MM.1S (cell line): ENCODE measurements at regions not wholly inside any gene's neighbourhood (a gene's known extent, or its start where the extent isn't known, plus 50 kb on each side); places are given as distances from the start of the nearest gene placed in this dataset.

Experiments used
- DNase-seq: peaks from one replicate; pipeline ENCODE4 v3.0.0-alpha.2; 2015
- H2AFZ ChIP-seq: fragments of 300-600 bp; sonication (generic); 2 replicates; pipeline ENCODE4 v1.6.0; 2016; ENCODE audit warnings: antibody characterized with exemption, low read length
- H3F3A ChIP-seq: fragments of 300-600 bp; sonication (generic); 2 replicates; pipeline ENCODE4 v1.6.1; 2016; ENCODE audit warnings: mild to moderate bottlenecking, antibody characterized with exemption, low read length, moderate library complexity, mixed read lengths; ENCODE audit not compliant: insufficient read depth
- H3K27ac ChIP-seq: fragments of 300-600 bp; sonication (generic); 2 replicates; pipeline ENCODE4 v1.5.1; 2016; ENCODE audit warnings: mild to moderate bottlenecking, low read length
- H3K27me3 ChIP-seq: fragments of 300-600 bp; sonication (generic); replicated peaks from 2 replicates; pipeline ENCODE4 v1.6.0; 2016; ENCODE audit warnings: low read length; ENCODE audit not compliant: insufficient read depth
- H3K36me3 ChIP-seq: fragments of 300-600 bp; sonication (generic); replicated peaks from 2 replicates; pipeline ENCODE4 v1.6.1; 2016; ENCODE audit warnings: mild to moderate bottlenecking, low read length, mixed read lengths; ENCODE audit not compliant: insufficient read depth
- H3K4me1 ChIP-seq: fragments of 300-600 bp; sonication (generic); 2 replicates; pipeline ENCODE4 v1.6.1; 2016; ENCODE audit warnings: low read length, mixed read lengths
- H3K4me2 ChIP-seq: fragments of 300-600 bp; sonication (generic); 2 replicates; pipeline ENCODE4 v1.6.0; 2016; ENCODE audit warnings: low read depth, low read length
- H3K4me3 ChIP-seq: fragments of 300-600 bp; sonication (generic); 2 replicates; pipeline ENCODE4 v1.5.1; 2016; ENCODE audit warnings: low read length, mixed read lengths
- H3K79me2 ChIP-seq: fragments of 300-600 bp; sonication (generic); 2 replicates; pipeline ENCODE4 v1.6.1; 2016; ENCODE audit warnings: mixed run types, low read length, mixed read lengths
- H3K9ac ChIP-seq: fragments of 300-600 bp; sonication (generic); 2 replicates; pipeline ENCODE4 v1.6.1; 2016; ENCODE audit warnings: low read length, mixed read lengths
- H3K9me2 ChIP-seq: fragments of 300-600 bp; sonication (generic); replicated peaks from 2 replicates; pipeline ENCODE4 v1.6.1; 2016; ENCODE audit warnings: mild to moderate bottlenecking, low read length, mixed read lengths; ENCODE audit not compliant: insufficient read depth
- H3K9me3 ChIP-seq: fragments of 300-600 bp; sonication (generic); replicated peaks from 2 replicates; pipeline ENCODE4 v1.6.1; 2016; ENCODE audit warnings: mild to moderate bottlenecking, low read length, mixed read lengths; ENCODE audit not compliant: insufficient read depth
- H4K20me1 ChIP-seq: fragments of 300-600 bp; sonication (generic); 2 replicates; pipeline ENCODE4 v1.6.1; 2016; ENCODE audit warnings: mild to moderate bottlenecking, low read length, moderate library complexity, mixed read lengths; ENCODE audit not compliant: insufficient read depth
- EZH2 ChIP-seq: fragments of 300-600 bp; sonication (generic); optimal IDR thresholded peaks from 2 replicates; pipeline ENCODE3; 2017; ENCODE audit warnings: low read depth, mild to moderate bottlenecking, antibody characterized with exemption, low read length, mixed read lengths
- EZH2phosphoT487 ChIP-seq: fragments of 300-600 bp; sonication (generic); IDR thresholded peaks from 2 replicates; pipeline ENCODE4 v1.6.1; 2018; ENCODE audit warnings: antibody characterized with exemption, low read length
- TF ChIP-seq, protein P1 (sequence below): fragments of 300-600 bp; sonication (generic); IDR thresholded peaks from 2 replicates; pipeline ENCODE4 v1.5.1; 2016; ENCODE audit warnings: antibody characterized with exemption, low read length, mixed read lengths

DNA sequence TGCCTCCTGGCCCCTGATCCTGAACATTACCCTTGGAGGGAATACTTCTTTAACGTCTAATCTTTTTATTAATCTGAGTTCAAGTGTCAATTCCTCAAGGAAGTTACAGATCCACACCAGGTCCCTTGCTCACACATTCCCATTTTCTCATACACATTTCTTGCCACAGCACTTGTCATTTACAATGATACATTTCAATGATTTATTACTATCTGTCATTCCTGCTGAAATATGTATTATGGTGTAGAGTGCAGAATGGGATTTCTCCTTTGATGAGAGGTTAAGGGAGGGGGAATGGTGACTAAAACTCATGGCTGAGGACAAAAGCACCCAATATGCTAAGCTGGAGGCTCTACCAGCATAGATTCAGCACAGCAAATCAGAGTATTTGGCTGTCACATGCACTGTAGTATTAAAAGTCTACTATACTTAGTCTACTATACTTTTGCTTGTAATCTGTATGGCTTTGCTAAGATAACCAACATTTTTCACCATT, 982.5 kb downstream of the TTLL7 start:
- H3K36me3 ChIP-seq: no peaks in the 10 kb centered on the region
- H2AFZ ChIP-seq: no peak overlapping the region
- H3K9me3 ChIP-seq: no peaks in the 10 kb centered on the region
- H3F3A ChIP-seq: no peaks in the 10 kb centered on the region
- H3K79me2 ChIP-seq: no peaks in the 10 kb centered on the region
- no peak overlapping the region for H3K4me3 ChIP-seq
- no peaks in the 10 kb centered on the region for H3K27me3 ChIP-seq
- no peak overlapping the region for H3K4me2 ChIP-seq
- no peak for DNase-seq
- no peak overlapping the region for H3K9ac ChIP-seq
- H3K9me2 ChIP-seq: no peaks in the 10 kb centered on the region
- no peaks in the 10 kb centered on the region for H4K20me1 ChIP-seq
- TF ChIP-seq, protein P1, sequence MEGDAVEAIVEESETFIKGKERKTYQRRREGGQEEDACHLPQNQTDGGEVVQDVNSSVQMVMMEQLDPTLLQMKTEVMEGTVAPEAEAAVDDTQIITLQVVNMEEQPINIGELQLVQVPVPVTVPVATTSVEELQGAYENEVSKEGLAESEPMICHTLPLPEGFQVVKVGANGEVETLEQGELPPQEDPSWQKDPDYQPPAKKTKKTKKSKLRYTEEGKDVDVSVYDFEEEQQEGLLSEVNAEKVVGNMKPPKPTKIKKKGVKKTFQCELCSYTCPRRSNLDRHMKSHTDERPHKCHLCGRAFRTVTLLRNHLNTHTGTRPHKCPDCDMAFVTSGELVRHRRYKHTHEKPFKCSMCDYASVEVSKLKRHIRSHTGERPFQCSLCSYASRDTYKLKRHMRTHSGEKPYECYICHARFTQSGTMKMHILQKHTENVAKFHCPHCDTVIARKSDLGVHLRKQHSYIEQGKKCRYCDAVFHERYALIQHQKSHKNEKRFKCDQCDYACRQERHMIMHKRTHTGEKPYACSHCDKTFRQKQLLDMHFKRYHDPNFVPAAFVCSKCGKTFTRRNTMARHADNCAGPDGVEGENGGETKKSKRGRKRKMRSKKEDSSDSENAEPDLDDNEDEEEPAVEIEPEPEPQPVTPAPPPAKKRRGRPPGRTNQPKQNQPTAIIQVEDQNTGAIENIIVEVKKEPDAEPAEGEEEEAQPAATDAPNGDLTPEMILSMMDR: no peak
- TF ChIP-seq EZH2: no peak
- H3K27ac ChIP-seq: no peak overlapping the region
- H3K4me1 ChIP-seq: no peaks in the 10 kb centered on the region

DNA sequence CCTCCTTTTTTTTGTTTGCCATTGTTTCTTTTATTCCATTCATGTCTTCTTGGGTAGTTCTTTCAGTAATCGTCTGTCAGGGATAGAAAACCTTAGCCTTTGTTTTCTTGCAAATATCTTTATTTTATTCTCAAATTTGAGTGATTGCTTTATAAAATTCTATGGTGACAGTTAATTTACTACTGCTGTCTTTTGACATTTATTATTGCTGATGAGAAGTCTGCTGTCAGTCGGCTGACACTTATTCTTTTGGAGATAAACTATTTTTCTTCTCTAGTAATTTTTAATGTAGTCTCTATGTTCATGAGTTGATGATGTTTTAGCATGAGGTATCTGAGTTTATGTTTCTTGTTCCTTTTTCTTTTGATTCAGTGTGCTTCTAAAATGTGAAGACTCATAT, 983.8 kb downstream of the TTLL7 start:
- H4K20me1 ChIP-seq: no peaks in the 10 kb centered on the region
- H3K9me2 ChIP-seq: no peaks in the 10 kb centered on the region
- no peak overlapping the region for H3K9ac ChIP-seq
- H3K79me2 ChIP-seq: no peaks in the 10 kb centered on the region
- H3F3A ChIP-seq: no peaks in the 10 kb centered on the region
- no peak overlapping the region for H3K4me2 ChIP-seq
- TF ChIP-seq, protein P1: no peak
- TF ChIP-seq EZH2phosphoT487 (no peak), EZH2 (no peak)
- H3K27ac ChIP-seq: no peak overlapping the region
- no peak overlapping the region for H2AFZ ChIP-seq
- no peaks in the 10 kb centered on the region for H3K36me3 ChIP-seq
- H3K27me3 ChIP-seq: no peaks in the 10 kb centered on the region
- H3K9me3 ChIP-seq: no peaks in the 10 kb centered on the region
- no peaks in the 10 kb centered on the region for H3K4me1 ChIP-seq
- no peak for DNase-seq
- no peak overlapping the region for H3K4me3 ChIP-seq

DNA sequence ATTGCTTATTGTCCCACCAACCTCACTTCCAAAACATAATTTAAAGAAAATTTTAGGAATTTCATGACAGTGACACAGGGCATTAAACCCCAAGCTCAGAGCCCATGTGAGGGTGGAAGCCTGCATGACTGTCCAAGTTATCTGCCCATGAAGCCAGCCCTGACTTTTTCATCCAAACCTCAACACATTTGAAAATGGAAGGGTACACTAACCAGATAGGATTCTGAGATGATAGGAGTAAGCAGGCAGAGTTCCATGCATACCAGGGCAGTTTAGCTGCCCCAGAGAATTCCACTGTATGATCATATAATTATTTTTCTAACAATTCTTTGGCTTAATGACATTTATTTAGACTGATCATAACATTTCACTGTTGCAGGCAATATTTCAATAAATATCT, 986.0 kb downstream of the TTLL7 start:
- H3K27ac ChIP-seq: no peak overlapping the region
- H3K36me3 ChIP-seq: no peaks in the 10 kb centered on the region
- H3F3A ChIP-seq: no peaks in the 10 kb centered on the region
- no peak overlapping the region for H3K4me3 ChIP-seq
- no peak overlapping the region for H3K4me2 ChIP-seq
- TF ChIP-seq EZH2phosphoT487: no peak
- TF ChIP-seq, protein P1: no peak
- TF ChIP-seq EZH2: no peak
- no peaks in the 10 kb centered on the region for H3K79me2 ChIP-seq
- H3K27me3 ChIP-seq: no peaks in the 10 kb centered on the region
- no peaks in the 10 kb centered on the region for H3K9me2 ChIP-seq
- no peaks in the 10 kb centered on the region for H3K4me1 ChIP-seq
- no peak overlapping the region for H2AFZ ChIP-seq
- DNase-seq: no peak
- no peaks in the 10 kb centered on the region for H3K9me3 ChIP-seq
- H4K20me1 ChIP-seq: no peaks in the 10 kb centered on the region
- H3K9ac ChIP-seq: no peak overlapping the region
